ENCODE measurements at regions not wholly inside any gene's neighbourhood (a gene's known extent, or its start where the extent isn't known, plus 50 kb on each side); places are given as distances from the start of the nearest gene placed in this dataset.

DNA sequence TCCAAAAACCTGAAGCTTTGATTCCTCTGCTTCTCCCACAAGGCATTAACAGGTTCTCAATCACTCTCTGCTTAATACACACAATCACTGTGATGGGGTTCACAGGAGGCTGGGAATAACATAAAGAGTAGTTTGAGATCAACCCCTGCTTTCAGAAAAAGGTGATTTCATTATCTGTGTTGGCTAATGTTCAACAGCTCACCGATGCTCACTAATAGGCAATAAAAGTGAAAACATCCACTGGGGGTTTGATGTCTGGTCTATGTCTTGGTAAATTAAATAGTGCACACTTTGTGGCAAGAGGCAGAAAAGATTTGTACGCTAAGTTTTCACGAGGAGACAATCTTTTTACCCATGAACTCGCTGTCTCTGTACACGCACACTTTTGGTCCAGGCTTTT, 159.3 kb upstream of the SERPINE2 start:
- H3K4me1 ChIP-seq (ENCODE audit: control insufficient read depth, extremely low read depth, insufficient read depth, low read length) = no peaks in the 10 kb centered on the region
- no peak overlapping the region for H3K9ac ChIP-seq (ENCODE audit: insufficient read depth, low read length)
- H4K20me1 ChIP-seq (ENCODE audit: control insufficient read depth, extremely low read depth, insufficient read depth, low read length) = no peaks in the 10 kb centered on the region
- H2AFZ ChIP-seq (ENCODE audit: low read length) = no peak overlapping the region
- no peak for DNase-seq (ENCODE audit: low read depth in 2 of 2)
- no peak overlapping the region for H3K4me2 ChIP-seq (ENCODE audit: extremely low read depth, insufficient read depth, low read length)
- H3K36me3 ChIP-seq (ENCODE audit: control insufficient read depth, insufficient read depth, low read length) = no peaks in the 10 kb centered on the region
- TF ChIP-seq, protein P1, sequence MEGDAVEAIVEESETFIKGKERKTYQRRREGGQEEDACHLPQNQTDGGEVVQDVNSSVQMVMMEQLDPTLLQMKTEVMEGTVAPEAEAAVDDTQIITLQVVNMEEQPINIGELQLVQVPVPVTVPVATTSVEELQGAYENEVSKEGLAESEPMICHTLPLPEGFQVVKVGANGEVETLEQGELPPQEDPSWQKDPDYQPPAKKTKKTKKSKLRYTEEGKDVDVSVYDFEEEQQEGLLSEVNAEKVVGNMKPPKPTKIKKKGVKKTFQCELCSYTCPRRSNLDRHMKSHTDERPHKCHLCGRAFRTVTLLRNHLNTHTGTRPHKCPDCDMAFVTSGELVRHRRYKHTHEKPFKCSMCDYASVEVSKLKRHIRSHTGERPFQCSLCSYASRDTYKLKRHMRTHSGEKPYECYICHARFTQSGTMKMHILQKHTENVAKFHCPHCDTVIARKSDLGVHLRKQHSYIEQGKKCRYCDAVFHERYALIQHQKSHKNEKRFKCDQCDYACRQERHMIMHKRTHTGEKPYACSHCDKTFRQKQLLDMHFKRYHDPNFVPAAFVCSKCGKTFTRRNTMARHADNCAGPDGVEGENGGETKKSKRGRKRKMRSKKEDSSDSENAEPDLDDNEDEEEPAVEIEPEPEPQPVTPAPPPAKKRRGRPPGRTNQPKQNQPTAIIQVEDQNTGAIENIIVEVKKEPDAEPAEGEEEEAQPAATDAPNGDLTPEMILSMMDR (conservative IDR thresholded peaks at IDR 0.05 in 1 of 2, IDR thresholded peaks at IDR 0.05 in 1 of 2; ENCODE audit: low read depth in 1 of 2, low read length in 2 of 2) = no peak
- no peak for TF ChIP-seq EZH2 (IDR thresholded peaks at IDR 0.05; ENCODE audit: low read length, missing control alignments)
- H3K9me3 ChIP-seq (ENCODE audit: control insufficient read depth, insufficient read depth, low read depth, low read length) = no peaks in the 10 kb centered on the region
- no peaks in the 10 kb centered on the region for H3K27me3 ChIP-seq (ENCODE audit: control insufficient read depth, insufficient read depth, low read length)
- H3K27ac ChIP-seq (ENCODE audit: insufficient read depth, low read length) = no peak overlapping the region
- H3K4me3 ChIP-seq (replicated peaks in 1 of 4; ENCODE audit: control extremely low read depth in 1 of 4, insufficient read depth in 1 of 4, low read depth in 3 of 4, low read length in 4 of 4) = no peak overlapping the region
- no peaks in the 10 kb centered on the region for H3K79me2 ChIP-seq (ENCODE audit: control insufficient read depth, insufficient read depth, low read length)

DNA sequence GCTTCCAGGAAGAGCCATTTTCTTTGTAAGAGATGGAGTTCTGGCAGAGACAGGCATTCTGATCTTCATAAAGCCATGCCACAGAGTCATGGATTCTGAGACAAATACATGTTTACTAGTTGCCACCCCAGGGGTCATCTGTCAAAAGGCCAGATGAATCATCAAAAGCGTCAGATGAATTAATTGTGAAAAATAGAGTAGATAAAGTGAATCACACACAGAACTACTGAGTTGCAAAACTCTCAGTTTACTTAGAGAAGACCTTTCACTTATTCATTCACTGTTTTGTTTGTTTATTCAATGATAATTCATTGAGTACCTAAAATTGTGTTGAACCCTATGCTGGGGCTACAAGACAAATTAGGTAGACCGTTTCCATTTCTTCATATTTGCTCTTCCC, 157.7 kb upstream of the SERPINE2 start:
- peak in 1 of 2 donors; percentile 34 for DNase-seq (ENCODE audit: low read depth in 2 of 2)

DNA sequence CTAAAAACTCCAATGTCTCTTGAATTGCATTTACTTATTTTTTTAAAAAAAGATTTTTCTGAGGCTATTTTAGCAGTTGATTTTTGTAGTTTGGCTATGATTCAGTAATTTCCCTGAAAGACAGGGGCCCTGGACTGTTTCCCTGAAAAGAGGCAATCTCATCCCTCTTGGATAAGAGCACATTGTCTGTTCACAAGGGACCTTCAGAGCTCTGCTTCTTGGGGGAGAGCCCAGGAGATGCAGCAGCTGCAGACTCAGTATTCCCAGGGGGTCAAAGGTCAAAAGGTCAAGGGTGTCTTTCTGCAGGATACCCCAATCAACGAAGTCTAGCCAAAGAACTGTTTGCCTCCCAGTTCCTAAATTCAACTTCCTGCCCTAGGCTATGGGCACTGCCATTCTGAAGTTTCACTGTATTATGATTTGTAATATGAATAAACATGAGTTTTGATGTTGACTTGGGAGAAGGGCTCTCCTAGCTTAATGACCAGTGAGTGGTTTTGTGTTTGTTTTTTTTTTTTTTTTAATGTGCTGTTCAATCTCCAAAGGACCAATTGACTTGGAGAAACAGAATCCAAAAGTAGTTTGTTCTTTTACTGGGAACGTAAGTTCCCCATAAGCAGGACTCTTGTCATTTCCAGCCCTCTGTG, 157.0 kb upstream of the SERPINE2 start:
- Histone ChIP-seq H3K4me2 (ENCODE audit: extremely low read depth, insufficient read depth, low read length) (no peak overlapping the region), H3K79me2 (ENCODE audit: control insufficient read depth, insufficient read depth, low read length) (no peaks in the 10 kb centered on the region), H3K4me3 (replicated peaks in 1 of 4; ENCODE audit: control extremely low read depth in 1 of 4, insufficient read depth in 1 of 4, low read depth in 3 of 4, low read length in 4 of 4) (no peak overlapping the region), H2AFZ (ENCODE audit: low read length) (no peak overlapping the region), H3K4me1 (ENCODE audit: control insufficient read depth, extremely low read depth, insufficient read depth, low read length) (no peaks in the 10 kb centered on the region), H3K36me3 (ENCODE audit: control insufficient read depth, insufficient read depth, low read length) (no peaks in the 10 kb centered on the region), H3K27me3 (ENCODE audit: control insufficient read depth, insufficient read depth, low read length) (no peaks in the 10 kb centered on the region), H3K9ac (ENCODE audit: insufficient read depth, low read length) (no peak overlapping the region), H3K27ac (ENCODE audit: insufficient read depth, low read length) (no peak overlapping the region), H3K9me3 (ENCODE audit: control insufficient read depth, insufficient read depth, low read depth, low read length) (no peaks in the 10 kb centered on the region), H4K20me1 (ENCODE audit: control insufficient read depth, extremely low read depth, insufficient read depth, low read length) (no peaks in the 10 kb centered on the region)
- no peak for DNase-seq (ENCODE audit: low read depth in 2 of 2)
- no peak for TF ChIP-seq EZH2 (IDR thresholded peaks at IDR 0.05; ENCODE audit: low read length, missing control alignments)
- TF ChIP-seq, protein P1 (conservative IDR thresholded peaks at IDR 0.05 in 1 of 2, IDR thresholded peaks at IDR 0.05 in 1 of 2; ENCODE audit: low read depth in 1 of 2, low read length in 2 of 2) = no peak

More for the DNA sequence above, 157.7 kb upstream of the SERPINE2 start:
- H3K27ac ChIP-seq (ENCODE audit: insufficient read depth, low read length) = no peak overlapping the region
- TF ChIP-seq, protein P1 (conservative IDR thresholded peaks at IDR 0.05 in 1 of 2, IDR thresholded peaks at IDR 0.05 in 1 of 2; ENCODE audit: low read depth in 1 of 2, low read length in 2 of 2) = no peak
- no peak for TF ChIP-seq EZH2 (IDR thresholded peaks at IDR 0.05; ENCODE audit: low read length, missing control alignments)
- no peaks in the 10 kb centered on the region for H3K4me1 ChIP-seq (ENCODE audit: control insufficient read depth, extremely low read depth, insufficient read depth, low read length)
- no peak overlapping the region for H3K4me2 ChIP-seq (ENCODE audit: extremely low read depth, insufficient read depth, low read length)
- H4K20me1 ChIP-seq (ENCODE audit: control insufficient read depth, extremely low read depth, insufficient read depth, low read length) = no peaks in the 10 kb centered on the region
- H3K9ac ChIP-seq (ENCODE audit: insufficient read depth, low read length) = no peak overlapping the region
- H2AFZ ChIP-seq (ENCODE audit: low read length) = no peak overlapping the region
- H3K4me3 ChIP-seq (replicated peaks in 1 of 4; ENCODE audit: control extremely low read depth in 1 of 4, insufficient read depth in 1 of 4, low read depth in 3 of 4, low read length in 4 of 4) = no peak overlapping the region
- H3K36me3 ChIP-seq (ENCODE audit: control insufficient read depth, insufficient read depth, low read length) = no peaks in the 10 kb centered on the region
- H3K27me3 ChIP-seq (ENCODE audit: control insufficient read depth, insufficient read depth, low read length) = no peaks in the 10 kb centered on the region
- H3K79me2 ChIP-seq (ENCODE audit: control insufficient read depth, insufficient read depth, low read length) = no peaks in the 10 kb centered on the region
- no peaks in the 10 kb centered on the region for H3K9me3 ChIP-seq (ENCODE audit: control insufficient read depth, insufficient read depth, low read depth, low read length)

Data from fibroblast of lung (primary cell).